OCI-LY7 (cell line): ENCODE measurements at regions not wholly inside any gene's neighbourhood (a gene's known extent, or its start where the extent isn't known, plus 50 kb on each side); places are given as distances from the start of the nearest gene placed in this dataset.

Source experiments
- microRNA-seq: library from miRNA; unstranded; fragments of <30 nt; microRNA quantifications from one replicate; pipeline ENCODE4 v1.2.0, GENCODE V29; 2022; ENCODE audit warnings: borderline replicate concordance
- small RNA-seq: library from RNA; depleted of rRNA; stranded (forward); fragments of <200 nt; gene quantifications from one replicate; pipeline ENCODE3, GENCODE V24; 2014

Small RNA genes in the stretch of these regions (microRNA-seq; reads per million reads assigned to microRNA genes)
- gene MIR3143 = 7.6 reads per million, percentile 5 among the genes with 10 or more reads in this experiment

Small RNA genes in the stretch of these regions (small RNA-seq; reads per million reads assigned to genes)
- 0.99 reads per million, percentile 48 among the genes with 10 or more reads in this experiment for gene MIR3143
- gene RNU2-62P = 9.4 reads per million, percentile 95 among the genes with 10 or more reads in this experiment
